ENCODE measurements at regions not wholly inside any gene's neighbourhood (a gene's known extent, or its start where the extent isn't known, plus 50 kb on each side); places are given as distances from the start of the nearest gene placed in this dataset.

DNA sequence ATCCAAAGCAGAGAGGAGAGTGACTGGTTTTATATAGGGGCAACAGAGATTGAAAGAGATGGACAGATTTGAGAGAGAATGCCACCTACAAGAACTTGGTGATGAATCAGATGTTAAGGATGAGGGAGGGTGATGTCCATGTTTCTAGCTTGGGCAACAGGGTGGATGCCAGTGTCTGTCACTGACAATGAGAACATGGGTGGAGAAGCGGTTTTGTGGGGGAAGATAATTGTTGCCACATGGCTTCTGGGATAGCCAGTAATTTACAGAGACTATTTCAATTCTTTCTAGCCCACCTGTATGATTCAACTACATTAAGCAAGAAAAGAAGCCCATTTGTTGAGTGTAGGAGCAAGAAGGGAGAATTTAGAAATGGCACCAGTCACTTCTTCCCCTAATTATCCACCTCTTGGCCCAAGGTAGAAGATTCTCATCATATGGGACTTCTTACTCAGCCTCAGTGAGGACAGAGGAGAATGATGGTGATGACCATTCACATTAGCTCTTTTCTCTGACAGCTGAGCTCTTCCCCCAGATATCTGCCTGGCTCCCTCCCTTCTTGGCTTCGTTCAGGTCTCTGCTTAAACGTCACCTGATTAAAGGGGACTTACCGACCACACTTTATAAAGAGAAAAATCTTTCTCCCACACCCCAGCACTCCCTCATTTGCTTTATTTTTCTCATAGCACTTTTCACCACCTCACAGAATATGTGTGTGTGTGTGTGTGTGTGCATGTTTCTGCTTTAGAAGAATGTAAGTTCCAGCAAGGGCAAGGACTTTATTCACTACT, 117.8 kb downstream of the DUSP6 start:
- no peak for DNase-seq (ENCODE audit: low spot score)
- TF ChIP-seq, protein P1, sequence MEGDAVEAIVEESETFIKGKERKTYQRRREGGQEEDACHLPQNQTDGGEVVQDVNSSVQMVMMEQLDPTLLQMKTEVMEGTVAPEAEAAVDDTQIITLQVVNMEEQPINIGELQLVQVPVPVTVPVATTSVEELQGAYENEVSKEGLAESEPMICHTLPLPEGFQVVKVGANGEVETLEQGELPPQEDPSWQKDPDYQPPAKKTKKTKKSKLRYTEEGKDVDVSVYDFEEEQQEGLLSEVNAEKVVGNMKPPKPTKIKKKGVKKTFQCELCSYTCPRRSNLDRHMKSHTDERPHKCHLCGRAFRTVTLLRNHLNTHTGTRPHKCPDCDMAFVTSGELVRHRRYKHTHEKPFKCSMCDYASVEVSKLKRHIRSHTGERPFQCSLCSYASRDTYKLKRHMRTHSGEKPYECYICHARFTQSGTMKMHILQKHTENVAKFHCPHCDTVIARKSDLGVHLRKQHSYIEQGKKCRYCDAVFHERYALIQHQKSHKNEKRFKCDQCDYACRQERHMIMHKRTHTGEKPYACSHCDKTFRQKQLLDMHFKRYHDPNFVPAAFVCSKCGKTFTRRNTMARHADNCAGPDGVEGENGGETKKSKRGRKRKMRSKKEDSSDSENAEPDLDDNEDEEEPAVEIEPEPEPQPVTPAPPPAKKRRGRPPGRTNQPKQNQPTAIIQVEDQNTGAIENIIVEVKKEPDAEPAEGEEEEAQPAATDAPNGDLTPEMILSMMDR (conservative IDR thresholded peaks at IDR 0.05; ENCODE audit: low read depth), result no peak
- H3K27ac ChIP-seq, result no peak overlapping the region
- POLR2A ChIA-PET (ENCODE audit: low non-redundant PET), result no interaction called here
- CTCF ChIA-PET, result no interaction called here

DNA sequence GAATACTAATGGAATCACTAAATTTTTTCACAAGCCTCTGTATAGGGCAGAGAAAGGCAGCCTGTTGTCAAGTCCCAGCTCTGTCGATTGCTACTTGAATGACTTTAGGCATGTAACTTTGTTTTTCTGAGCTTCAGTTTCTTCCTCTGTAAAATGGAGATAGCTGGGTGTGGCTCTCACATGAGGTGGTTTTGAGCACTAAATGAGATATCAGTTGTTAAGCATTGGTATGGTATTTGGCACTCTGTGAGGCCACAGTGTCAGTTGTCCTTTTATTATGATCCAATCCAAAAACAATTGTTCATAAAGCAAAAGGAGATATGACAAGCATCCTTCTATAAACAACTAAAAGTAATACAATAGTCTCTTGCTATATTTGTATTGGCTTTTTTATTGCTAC, 120.6 kb downstream of the DUSP6 start:
- POLR2A ChIA-PET (ENCODE audit: low non-redundant PET), result no interaction called here
- H3K27ac ChIP-seq, result no peak overlapping the region

DNA sequence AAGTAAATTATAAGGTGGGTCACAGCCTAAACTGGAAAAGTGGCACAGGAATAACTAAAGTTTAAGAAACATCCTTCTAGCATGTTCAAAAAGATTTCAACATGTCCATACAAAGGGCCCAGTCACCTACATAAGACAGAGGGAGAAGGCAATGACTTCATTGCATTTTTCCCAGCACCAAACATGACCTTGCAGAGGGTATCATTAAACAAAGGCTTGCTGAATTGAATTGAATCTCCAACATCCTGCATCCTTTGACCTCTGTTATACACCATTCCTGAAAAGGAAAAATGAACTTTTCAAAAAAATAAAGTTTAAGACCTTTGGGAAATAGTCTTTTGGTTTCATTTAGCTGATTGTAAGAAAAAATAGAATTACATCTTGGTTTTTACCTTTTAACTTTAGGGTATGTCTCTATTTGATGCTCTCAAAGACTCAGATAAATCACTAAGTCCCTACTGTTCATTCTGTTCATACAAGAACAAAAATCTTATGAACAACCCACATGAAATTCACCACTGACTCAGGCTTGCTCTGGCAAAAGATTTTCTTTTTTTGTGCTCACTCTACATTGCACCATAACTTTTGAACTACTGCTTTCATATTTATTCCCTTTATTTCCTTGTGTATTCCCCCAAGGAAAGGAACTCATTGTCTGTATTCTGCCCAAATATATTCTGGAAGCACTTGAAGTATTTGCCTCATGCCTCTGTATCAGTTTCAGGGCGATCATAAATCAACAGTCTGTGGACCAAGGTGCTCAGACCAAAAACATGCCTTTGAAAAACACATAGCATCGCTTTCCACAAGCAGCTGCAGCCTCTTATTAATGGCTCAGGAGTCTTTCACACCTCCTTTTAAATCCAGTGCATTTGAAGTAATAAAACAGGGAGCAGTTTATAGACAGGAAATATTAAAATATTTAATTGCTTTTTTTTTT, 121.7 kb downstream of the DUSP6 start:
- TF ChIP-seq, protein P1 (conservative IDR thresholded peaks at IDR 0.05; ENCODE audit: low read depth), result no peak
- ChIA-PET POLR2A (ENCODE audit: low non-redundant PET) (no interaction called here), CTCF (interaction anchor here (0.8 kb wide), 1 partner anchor 9 kb away, joined by 3 read pairs; no protein-coding TSS in a partner anchor)
- H3K27ac ChIP-seq, result no peak overlapping the region
- DNase-seq (ENCODE audit: low spot score), result no peak

More for the DNA sequence above, 120.6 kb downstream of the DUSP6 start:
- no peak for DNase-seq (ENCODE audit: low spot score)
- TF ChIP-seq, protein P1 (conservative IDR thresholded peaks at IDR 0.05; ENCODE audit: low read depth), result no peak
- CTCF ChIA-PET, result interaction anchor here (0.8 to 1.1 kb wide), 2 partner anchors 8 to 155 kb away, joined by 3 read pairs; no protein-coding TSS in a partner anchor

DNA sequence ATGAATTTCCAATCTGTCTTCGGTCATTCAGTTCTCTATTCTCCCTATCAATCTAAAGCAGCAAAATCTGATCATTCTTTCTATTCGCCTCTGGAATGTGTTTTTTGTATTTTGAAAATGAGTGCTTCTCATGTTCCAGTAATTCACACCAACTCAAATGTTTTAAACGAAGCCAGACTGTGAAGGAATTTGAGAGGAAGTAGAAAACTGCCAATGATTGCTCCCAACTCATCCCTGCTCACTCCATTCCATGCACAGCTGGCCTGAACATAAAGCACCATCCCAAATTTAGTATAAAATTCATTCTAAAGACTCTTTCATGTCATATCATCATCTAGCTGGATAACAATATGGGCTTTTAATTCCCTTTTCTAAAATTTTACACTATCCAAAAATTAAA, 123.8 kb downstream of the DUSP6 start:
- ChIA-PET CTCF (no interaction called here), POLR2A (ENCODE audit: low non-redundant PET) (no interaction called here)
- no peak overlapping the region for H3K27ac ChIP-seq

DNA sequence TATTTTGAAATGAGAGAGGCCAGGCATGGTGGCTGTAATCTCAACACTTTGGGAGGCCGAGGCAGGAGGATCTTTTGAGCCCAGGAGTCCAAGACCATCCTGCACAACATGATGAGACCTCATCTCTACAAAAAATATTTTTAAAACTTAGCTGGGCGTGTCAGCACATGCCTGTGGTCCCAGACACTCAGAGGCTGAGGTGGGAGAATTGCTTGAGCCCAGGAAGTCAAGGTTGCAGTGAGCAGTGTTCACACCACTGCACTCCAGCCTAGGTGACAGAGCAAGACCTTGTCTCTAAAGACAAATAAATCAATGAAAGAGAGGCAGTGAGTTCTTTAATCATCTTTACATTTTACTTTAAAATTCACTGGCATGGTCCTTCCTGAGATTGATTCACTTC, 124.5 kb downstream of the DUSP6 start:
- POLR2A ChIA-PET (ENCODE audit: low non-redundant PET), result no interaction called here
- H3K27ac ChIP-seq, result no peak overlapping the region
- TF ChIP-seq, protein P1 (conservative IDR thresholded peaks at IDR 0.05; ENCODE audit: low read depth), result no peak
- CTCF ChIA-PET, result no interaction called here
- no peak for DNase-seq (ENCODE audit: low spot score)

More for the DNA sequence above, 123.8 kb downstream of the DUSP6 start:
- DNase-seq (ENCODE audit: low spot score), result no peak
- TF ChIP-seq, protein P1 (conservative IDR thresholded peaks at IDR 0.05; ENCODE audit: low read depth), result no peak

DNA sequence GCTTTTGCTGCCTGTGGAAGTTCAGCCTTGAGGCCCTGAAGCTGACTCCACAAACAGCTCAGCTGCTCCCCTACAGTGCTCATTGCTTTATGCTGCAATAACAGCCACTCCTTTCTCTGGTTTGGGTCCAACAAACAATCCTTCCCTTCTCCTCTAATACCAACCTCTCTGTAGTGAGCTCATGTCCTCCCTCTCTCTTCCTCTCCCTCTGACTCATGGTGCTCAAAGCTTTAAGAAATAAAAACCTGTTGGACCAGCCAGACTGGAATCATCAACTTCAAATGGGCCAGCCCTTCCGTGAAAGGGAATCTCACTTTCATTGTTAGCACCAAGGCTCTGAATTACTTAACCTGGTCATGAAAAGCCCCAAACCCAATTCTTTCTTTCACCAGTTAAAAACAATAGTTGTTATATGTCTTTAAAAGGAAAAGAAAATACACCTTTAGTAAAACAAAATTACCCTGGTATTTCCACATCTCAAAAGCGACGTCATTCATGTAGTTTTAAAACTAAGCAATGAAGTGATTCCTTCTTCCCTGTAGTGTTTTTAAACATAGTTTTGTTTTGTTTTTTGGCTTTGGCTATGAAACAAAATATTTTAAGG, 126.4 kb downstream of the DUSP6 start:
- TF ChIP-seq, protein P1 (conservative IDR thresholded peaks at IDR 0.05; ENCODE audit: low read depth), result no peak
- ChIA-PET POLR2A (ENCODE audit: low non-redundant PET) (interaction anchor here (2.0 kb wide), 1 partner anchor 126 kb away, joined by 9 read pairs; the partner anchor contains the start of gene DUSP6), CTCF (interaction anchor here (0.5 to 0.6 kb wide), 3 partner anchors 47 to 855 kb away, joined by 3 to 8 read pairs (median 4); no protein-coding TSS in a partner anchor)
- peak overlapping the region; percentile 86 for H3K27ac ChIP-seq
- peak; percentile 85 for DNase-seq (ENCODE audit: low spot score)
